ENCODE measurements at regions not wholly inside any gene's neighbourhood (a gene's known extent, or its start where the extent isn't known, plus 50 kb on each side); places are given as distances from the start of the nearest gene placed in this dataset.

GRCh38 chr5:3194271-3194670 is 401.4 kb upstream of the IRX1 start (continued):
- no peak for TF ChIP-seq KDM5B (IDR thresholded peaks at IDR 0.05; ENCODE audit: insufficient replicate concordance, low read depth, low read length)

GRCh38 chr5:3191585-3191984 is 404.0 kb upstream of the IRX1 start:
- H3K9me3 ChIP-seq (replicated peaks; ENCODE audit: control insufficient read depth, insufficient read depth, low read depth, low read length): no peaks in the 10 kb centered on the region
- no peak for FAIRE-seq
- no peak overlapping the region for H3K4me3 ChIP-seq
- H3K36me3 ChIP-seq (ENCODE audit: control insufficient read depth, insufficient read depth, low read length): no peaks in the 10 kb centered on the region
- no peak overlapping the region for H2AFZ ChIP-seq (ENCODE audit: low read depth, low read length)
- H3K4me1 ChIP-seq (replicated peaks in 1 of 2; ENCODE audit: control insufficient read depth in 2 of 2, insufficient read depth in 2 of 2, low read length in 2 of 2): peaks cover 0 to 3% of the 10 kb centered on the region in 2 experiments; a peak in 1 of 5 replicates
- H3K27ac ChIP-seq (ENCODE audit: extremely low read depth, low read depth, low read length): no peak overlapping the region
- no peaks in the 10 kb centered on the region for H3K9me1 ChIP-seq (ENCODE audit: control insufficient read depth, insufficient read depth, low read length)
- no peak for ATAC-seq
- H4K20me1 ChIP-seq (replicated peaks; ENCODE audit: control insufficient read depth, insufficient read depth, low read length): no peaks in the 10 kb centered on the region; the same call in 1 of the 2 replicates
- 0% methylated on average over 14 of the region's 15 CpGs for WGBS (ENCODE audit: insufficient coverage, low coverage, missing lambda C conversion rate)
- ChIA-PET POLR2A (no interaction called here), CTCF (ENCODE audit: low intra/inter-chr PET ratio) (no interaction called here)
- intact Hi-C loops (cut with micrococcal nuclease): no loop called here
- no TSS peak for BruUV-seq (replicated peaks)
- in situ Hi-C loops (cut with MboI): no loop called here
- no peak overlapping the region for H3K9ac ChIP-seq (ENCODE audit: insufficient read depth in 1 of 2, low read depth in 2 of 2, low read length in 2 of 2)
- peaks cover 21 to 30% of the 10 kb centered on the region in 2 experiments for H3K27me3 ChIP-seq (ENCODE audit: control insufficient read depth in 2 of 2, insufficient read depth in 2 of 2, low read length in 2 of 2)
- no peaks in the 10 kb centered on the region for H3K79me2 ChIP-seq (ENCODE audit: control insufficient read depth, insufficient read depth, low read length)
- no peak for DNase-seq (ENCODE audit: extremely low read depth in 1 of 4, low spot score in 3 of 4)
- H3K4me2 ChIP-seq (ENCODE audit: insufficient read depth, low read length): no peak overlapping the region
- TF ChIP-seq THRA (IDR thresholded peaks at IDR 0.05) (no peak), ZHX1 (conservative IDR thresholded peaks at IDR 0.05; ENCODE audit: low read length) (no peak), POLR3G (IDR thresholded peaks at IDR 0.05; ENCODE audit: extremely low read depth, insufficient read length, insufficient replicate concordance) (no peak), SIN3A (IDR thresholded peaks at IDR 0.05; ENCODE audit: borderline replicate concordance in 2 of 2, control insufficient read depth in 1 of 2, low read depth in 2 of 2, low read length in 2 of 2) (no peak), ZKSCAN1 (IDR thresholded peaks at IDR 0.05; ENCODE audit: low read depth, low read length) (no peak), ZFPM2 (CRISPR knock-in tag; IDR thresholded peaks at IDR 0.05) (no peak), TRIM28 (IDR thresholded peaks at IDR 0.05) (no peak), ZNF830 (CRISPR knock-in tag; IDR thresholded peaks at IDR 0.05) (no peak), ZNF766 (CRISPR knock-in tag; conservative IDR thresholded peaks at IDR 0.05) (no peak), E2F4 (CRISPR knock-in tag; IDR thresholded peaks at IDR 0.05; ENCODE audit: low read depth) (no peak), THAP12 (CRISPR knock-in tag; IDR thresholded peaks at IDR 0.05) (no peak)
